ENCODE measurements at regions not wholly inside any gene's neighbourhood (a gene's known extent, or its start where the extent isn't known, plus 50 kb on each side); places are given as distances from the start of the nearest gene placed in this dataset.
A peak's percentile ranks its signal among the peaks of the same experiment; 100 is the strongest.
"Not testable (repeated sequence)": the region's sequence is repeated elsewhere in the genome, so short reads cannot be mapped to it uniquely, and the experiment has no call there.

GRCh38 chr9:36521148-36521547 lies 51.5 kb upstream of the MELK start:
- no peak for DNase-seq (ENCODE audit: low read depth in 3 of 3)

- DNase-seq (ENCODE audit: low read depth in 3 of 3): no peak
Measured at GRCh38 chr9:36517131-36517530, 55.6 kb upstream of the MELK start.

GRCh38 chr9:36504156-36504555 lies 68.5 kb upstream of the MELK start:
- no peak for DNase-seq (ENCODE audit: low read depth in 3 of 3)

GRCh38 chr9:36503172-36504088 lies 69.3 kb upstream of the MELK start:
- DNase-seq (ENCODE audit: low read depth in 3 of 3): no peak

- DNase-seq (ENCODE audit: low read depth in 3 of 3): no peak
Measured at GRCh38 chr9:36501727-36502126, 71.0 kb upstream of the MELK start.

- not testable (repeated sequence) for DNase-seq (ENCODE audit: low read depth in 3 of 3)
Measured at GRCh38 chr9:36500931-36501330, 71.8 kb upstream of the MELK start.

GRCh38 chr9:36499174-36499890 lies 73.4 kb upstream of the MELK start:
- no peak for DNase-seq (ENCODE audit: low read depth in 3 of 3)

- DNase-seq (ENCODE audit: low read depth in 3 of 3): peak in 1 of 3 experiments; percentile 25
Measured at GRCh38 chr9:36493564-36493963, 79.1 kb upstream of the MELK start.

- DNase-seq (ENCODE audit: low read depth in 3 of 3): no peak
Measured at GRCh38 chr9:36492865-36493264, 79.8 kb upstream of the MELK start.

- no peak for DNase-seq (ENCODE audit: low read depth in 3 of 3)
Measured at GRCh38 chr9:36489453-36489852, 83.2 kb upstream of the MELK start.

GRCh38 chr9:36488389-36488756 lies 84.3 kb upstream of the MELK start:
- DNase-seq (ENCODE audit: low read depth in 3 of 3): no peak

- DNase-seq (ENCODE audit: low read depth in 3 of 3): peak; percentile 71 to 90 (median 80)
Measured at GRCh38 chr9:36487482-36488388, 85.0 kb upstream of the MELK start.

- peak in 1 of 3 experiments; percentile 54 for DNase-seq (ENCODE audit: low read depth in 3 of 3)
Measured at GRCh38 chr9:36486933-36487481, 85.7 kb upstream of the MELK start.

- DNase-seq (ENCODE audit: low read depth in 3 of 3): no peak
Measured at GRCh38 chr9:36486329-36486932, 86.3 kb upstream of the MELK start.

GRCh38 chr9:36485647-36486328 lies 85.7 kb upstream of the RNF38 start:
- no peak for DNase-seq (ENCODE audit: low read depth in 3 of 3)

- DNase-seq (ENCODE audit: low read depth in 3 of 3): no peak
Measured at GRCh38 chr9:36484124-36484523, 84.1 kb upstream of the RNF38 start.

- DNase-seq (ENCODE audit: low read depth in 3 of 3): no peak
Measured at GRCh38 chr9:36479101-36479500, 79.0 kb upstream of the RNF38 start.

GRCh38 chr9:36471359-36471758 lies 71.3 kb upstream of the RNF38 start:
- DNase-seq (ENCODE audit: low read depth in 3 of 3): no peak

- peak in 2 of 3 experiments; percentile 35 to 59 for DNase-seq (ENCODE audit: low read depth in 3 of 3)
Measured at GRCh38 chr9:36470643-36471290, 70.7 kb upstream of the RNF38 start.

GRCh38 chr9:36463467-36463866 lies 63.4 kb upstream of the RNF38 start:
- DNase-seq (ENCODE audit: low read depth in 3 of 3): no peak
